ENCODE measurements at regions not wholly inside any gene's neighbourhood (a gene's known extent, or its start where the extent isn't known, plus 50 kb on each side); places are given as distances from the start of the nearest gene placed in this dataset.

GRCh38 chr2:106334802-106335201 lies 133.4 kb downstream of the RGPD3 start:
- no peak for TF ChIP-seq PBX3 (IDR thresholded peaks at IDR 0.05)
- TF ChIP-seq, protein P1, sequence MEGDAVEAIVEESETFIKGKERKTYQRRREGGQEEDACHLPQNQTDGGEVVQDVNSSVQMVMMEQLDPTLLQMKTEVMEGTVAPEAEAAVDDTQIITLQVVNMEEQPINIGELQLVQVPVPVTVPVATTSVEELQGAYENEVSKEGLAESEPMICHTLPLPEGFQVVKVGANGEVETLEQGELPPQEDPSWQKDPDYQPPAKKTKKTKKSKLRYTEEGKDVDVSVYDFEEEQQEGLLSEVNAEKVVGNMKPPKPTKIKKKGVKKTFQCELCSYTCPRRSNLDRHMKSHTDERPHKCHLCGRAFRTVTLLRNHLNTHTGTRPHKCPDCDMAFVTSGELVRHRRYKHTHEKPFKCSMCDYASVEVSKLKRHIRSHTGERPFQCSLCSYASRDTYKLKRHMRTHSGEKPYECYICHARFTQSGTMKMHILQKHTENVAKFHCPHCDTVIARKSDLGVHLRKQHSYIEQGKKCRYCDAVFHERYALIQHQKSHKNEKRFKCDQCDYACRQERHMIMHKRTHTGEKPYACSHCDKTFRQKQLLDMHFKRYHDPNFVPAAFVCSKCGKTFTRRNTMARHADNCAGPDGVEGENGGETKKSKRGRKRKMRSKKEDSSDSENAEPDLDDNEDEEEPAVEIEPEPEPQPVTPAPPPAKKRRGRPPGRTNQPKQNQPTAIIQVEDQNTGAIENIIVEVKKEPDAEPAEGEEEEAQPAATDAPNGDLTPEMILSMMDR (IDR thresholded peaks at IDR 0.05) = no peak
- TF ChIP-seq SIN3A (IDR thresholded peaks at IDR 0.05; ENCODE audit: borderline replicate concordance, low read depth, low read length) = no peak
- no peak for TF ChIP-seq EP300 (IDR thresholded peaks at IDR 0.05; ENCODE audit: borderline replicate concordance in 1 of 2, low read depth in 1 of 2, low read length in 1 of 2)

All from SK-N-SH (cell line).